ENCODE measurements at regions not wholly inside any gene's neighbourhood (a gene's known extent, or its start where the extent isn't known, plus 50 kb on each side); places are given as distances from the start of the nearest gene placed in this dataset.
A peak's percentile ranks its signal among the peaks of the same experiment; 100 is the strongest.

DNA sequence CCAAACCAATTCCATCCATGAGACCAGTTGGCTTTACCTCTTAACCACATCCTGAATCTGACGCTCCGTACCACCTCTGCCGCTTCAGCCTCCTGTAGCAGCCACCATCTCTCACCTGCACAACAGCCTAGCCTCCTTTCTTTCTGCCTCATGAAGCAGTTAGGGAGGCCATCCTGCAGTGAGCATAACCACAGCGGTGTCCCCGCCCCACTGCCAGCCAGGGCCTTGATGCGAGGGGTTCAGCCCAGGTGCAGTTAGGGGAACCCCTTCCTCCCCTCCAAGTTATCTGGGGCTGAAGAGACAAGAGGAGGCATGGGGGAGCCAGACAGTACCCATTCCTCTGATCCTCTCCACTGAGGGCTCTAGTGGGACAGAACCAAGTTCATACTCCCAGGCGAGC, 167.0 kb downstream of the C5orf15 start:
- Mint-ChIP-seq H3K4me1 (peaks cover 0 to 9% of the 10 kb centered on the region in 2 donors), H3K27me3 (peaks cover 4 to 9% of the 10 kb centered on the region in 2 donors), H3K36me3 (peaks cover 2 to 4% of the 10 kb centered on the region in 2 donors), H3K4me3 (no peak overlapping the region), H3K9me3 (peaks cover 0 to 4% of the 10 kb centered on the region in 2 donors), H3K27ac (no peak overlapping the region)
- ATAC-seq (replicated peaks) (no peak), DNase-seq (no peak)

DNA sequence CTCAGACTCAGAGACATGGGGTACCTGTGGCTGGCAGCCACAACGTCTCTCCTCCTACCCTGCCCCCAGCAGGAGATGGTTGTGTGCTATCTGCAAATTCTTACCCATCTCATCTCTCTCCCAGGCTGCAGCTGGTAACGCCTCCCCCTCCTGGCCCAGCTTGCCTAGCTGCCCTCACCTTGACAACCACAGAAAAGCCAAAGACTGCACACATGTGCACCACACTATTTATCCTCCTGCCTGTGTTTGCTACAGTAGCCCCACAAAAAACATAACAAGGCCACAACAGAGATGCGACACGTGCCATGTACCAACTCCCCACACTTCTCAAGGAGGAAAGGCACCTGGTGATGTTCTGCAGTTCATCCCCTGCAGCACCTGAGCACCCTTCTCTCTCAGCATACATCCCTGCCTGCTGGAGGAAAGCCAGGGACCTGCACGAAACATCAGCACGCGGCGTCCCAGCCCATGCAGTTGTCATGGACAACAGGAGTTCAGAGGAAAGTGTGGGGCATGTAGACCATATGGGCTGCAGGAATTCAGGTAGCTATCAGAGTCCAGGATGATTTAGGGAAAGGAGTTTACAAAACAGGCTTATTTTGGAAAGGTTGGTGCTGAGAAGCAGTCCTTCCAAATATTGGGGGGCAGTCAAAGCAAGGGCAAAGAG, 168.7 kb downstream of the C5orf15 start:
- no peak for DNase-seq
- ATAC-seq (replicated peaks) = no peak
- H3K4me3 Mint-ChIP-seq = no peak overlapping the region
- peaks cover 0 to 4% of the 10 kb centered on the region in 2 donors for H3K36me3 Mint-ChIP-seq
- peak overlapping the region; percentile 4 for H3K27ac Mint-ChIP-seq
- peaks cover 0 to 4% of the 10 kb centered on the region in 2 donors for H3K9me3 Mint-ChIP-seq
- peaks cover 0 to 9% of the 10 kb centered on the region in 2 donors for H3K4me1 Mint-ChIP-seq
- peaks cover 4 to 9% of the 10 kb centered on the region in 2 donors for H3K27me3 Mint-ChIP-seq

DNA sequence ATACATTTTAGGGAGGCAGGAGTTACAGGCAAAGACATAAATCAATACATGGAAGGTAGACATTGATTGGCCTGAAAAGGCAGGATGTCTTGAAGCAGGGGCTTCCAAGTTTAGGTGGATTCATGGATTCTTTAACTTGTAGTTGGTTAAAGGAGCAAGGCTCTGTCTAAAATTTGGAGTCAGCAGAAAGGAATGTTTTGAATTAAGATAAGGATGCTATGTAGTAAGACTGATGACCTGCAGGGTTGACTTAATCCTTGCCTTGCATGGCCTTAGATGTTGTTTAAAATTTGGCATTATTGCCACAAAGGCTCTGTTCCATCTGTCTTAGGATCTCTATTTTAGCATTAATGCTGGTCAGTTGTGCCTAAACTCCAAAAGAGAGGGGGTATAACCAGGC, 171.3 kb downstream of the C5orf15 start:
- DNase-seq (no peak), ATAC-seq (replicated peaks) (no peak)
- Mint-ChIP-seq H3K9me3 (no peaks in the 10 kb centered on the region), H3K27ac (no peak overlapping the region), H3K4me3 (no peak overlapping the region), H3K36me3 (peaks cover 0 to 4% of the 10 kb centered on the region in 2 donors), H3K27me3 (peaks cover 4 to 9% of the 10 kb centered on the region in 2 donors), H3K4me1 (peaks cover 0 to 9% of the 10 kb centered on the region in 2 donors)

DNA sequence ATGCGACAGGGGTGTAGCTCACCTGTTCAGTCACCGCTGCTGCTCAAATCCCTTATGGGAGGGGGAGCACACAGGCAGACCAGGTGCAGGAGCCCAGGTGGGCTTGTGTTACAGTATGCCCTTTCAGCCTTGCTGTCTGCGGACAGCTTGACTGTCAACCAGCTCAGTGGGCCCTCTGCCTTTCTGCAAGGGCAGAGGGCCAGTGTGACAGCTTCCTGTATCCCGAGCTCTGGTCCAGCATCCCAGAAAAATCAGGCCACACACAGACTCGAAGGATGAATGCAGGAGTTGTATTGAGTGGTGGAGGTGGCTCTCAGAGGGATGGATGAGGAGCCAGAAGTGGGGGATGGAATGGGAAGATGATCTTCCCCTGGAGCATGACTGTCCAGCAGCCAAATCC, 172.2 kb downstream of the C5orf15 start:
- Mint-ChIP-seq H3K4me3 (no peak overlapping the region), H3K9me3 (no peaks in the 10 kb centered on the region)

DNA sequence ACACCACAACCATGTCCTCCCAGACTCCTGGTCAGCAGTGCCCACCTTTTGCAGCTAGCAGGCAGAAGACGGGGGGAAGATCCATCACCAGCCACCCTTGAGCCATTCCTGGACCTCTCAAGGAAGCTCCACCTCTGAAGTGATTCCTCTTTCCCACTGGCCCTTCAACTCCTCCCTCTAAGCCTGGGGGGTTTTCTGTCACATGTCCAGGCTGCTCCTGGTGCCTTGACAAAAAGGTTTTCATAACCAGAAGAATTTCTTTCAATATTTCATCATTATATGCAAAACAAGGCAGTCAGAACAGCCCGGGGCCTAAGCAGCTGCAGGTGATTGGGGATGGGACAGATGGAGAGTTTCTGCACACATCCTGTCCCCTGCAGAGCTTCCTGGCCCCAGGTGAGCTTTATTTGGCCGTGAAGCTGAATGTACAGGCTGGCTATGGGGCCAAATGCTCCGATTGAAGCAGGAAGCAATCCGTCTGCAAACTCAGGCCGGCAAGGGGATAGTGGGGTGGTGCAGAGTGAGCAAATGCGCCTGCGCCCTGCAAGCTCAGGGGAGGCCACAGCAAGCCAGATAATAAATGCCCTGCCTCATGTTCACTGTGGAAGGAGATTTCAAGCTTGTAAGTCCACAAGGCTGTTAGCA, 173.5 kb downstream of the C5orf15 start:
- H3K4me1 Mint-ChIP-seq = peaks cover 0 to 6% of the 10 kb centered on the region in 2 donors
- H3K36me3 Mint-ChIP-seq = no peaks in the 10 kb centered on the region
- no peak for DNase-seq
- no peak overlapping the region for H3K27ac Mint-ChIP-seq
- no peak overlapping the region for H3K4me3 Mint-ChIP-seq
- ATAC-seq (replicated peaks) = no peak
- no peaks in the 10 kb centered on the region for H3K27me3 Mint-ChIP-seq
- H3K9me3 Mint-ChIP-seq = no peaks in the 10 kb centered on the region

More for the DNA sequence above, 172.2 kb downstream of the C5orf15 start:
- Mint-ChIP-seq H3K27ac (no peak overlapping the region), H3K4me1 (peaks cover 0 to 6% of the 10 kb centered on the region in 2 donors), H3K36me3 (peaks cover 0 to 2% of the 10 kb centered on the region in 2 donors), H3K27me3 (peaks cover 0 to 3% of the 10 kb centered on the region in 2 donors)
- DNase-seq (no peak), ATAC-seq (replicated peaks) (no peak)

DNA sequence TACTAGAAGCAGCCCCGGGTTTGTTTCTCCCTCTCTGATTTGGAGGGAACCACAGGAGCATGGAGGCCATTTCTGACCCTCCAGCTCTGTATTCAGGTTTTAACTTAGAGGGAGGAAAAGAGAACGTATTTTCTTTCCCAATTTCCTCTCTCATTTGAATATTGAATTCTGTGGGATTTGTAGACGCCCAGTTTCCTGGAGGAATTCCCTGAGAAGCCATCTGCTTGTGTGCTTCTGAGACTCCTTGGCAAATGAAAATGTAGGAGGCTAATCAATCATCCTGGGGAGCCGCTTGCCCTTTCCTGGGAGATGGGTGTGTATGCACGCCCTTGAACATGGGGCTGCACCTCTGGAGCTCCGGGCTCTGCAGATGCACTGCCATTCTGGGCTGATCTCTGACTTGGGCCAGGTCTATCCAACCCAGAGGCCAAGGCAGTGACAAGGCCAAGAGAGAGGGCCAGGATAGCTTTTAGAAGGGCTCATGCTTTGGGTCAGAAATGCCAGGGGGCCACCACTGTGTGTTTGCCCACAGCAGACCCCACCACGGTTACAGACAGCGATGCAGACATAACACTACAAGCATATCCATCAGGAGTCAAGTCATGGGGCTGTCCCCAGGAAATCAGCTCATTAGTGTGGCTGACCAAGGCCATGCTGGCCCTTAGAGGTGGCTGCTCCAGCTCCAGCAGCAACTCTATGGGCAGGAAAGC, 174.5 kb downstream of the C5orf15 start:
- H3K27ac Mint-ChIP-seq = no peak overlapping the region
- H3K4me3 Mint-ChIP-seq = no peak overlapping the region
- no peaks in the 10 kb centered on the region for H3K9me3 Mint-ChIP-seq
- H3K4me1 Mint-ChIP-seq = peaks cover 0 to 3% of the 10 kb centered on the region in 2 donors
- no peaks in the 10 kb centered on the region for H3K36me3 Mint-ChIP-seq
- no peaks in the 10 kb centered on the region for H3K27me3 Mint-ChIP-seq
- ATAC-seq (replicated peaks) (no peak), DNase-seq (no peak)

DNA sequence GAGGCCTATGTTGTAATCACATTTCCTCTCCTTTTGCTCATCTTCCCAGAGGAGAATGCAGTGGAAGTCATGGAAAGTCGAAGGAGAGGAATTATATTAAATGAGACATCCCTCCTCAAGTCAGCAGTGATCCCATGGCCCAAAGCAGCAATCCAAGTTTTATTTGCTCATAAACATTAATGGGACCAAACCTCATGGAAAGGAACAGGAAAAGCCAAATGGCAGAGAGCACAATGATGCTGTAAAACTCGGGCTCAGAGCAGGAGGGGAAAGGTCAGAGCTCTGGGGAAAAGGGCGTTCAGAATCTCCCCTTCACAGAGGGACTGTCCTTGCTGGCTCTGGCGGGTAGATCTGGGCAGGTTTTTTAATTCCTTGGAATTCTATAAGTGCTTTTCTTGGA, 175.8 kb downstream of the C5orf15 start:
- Mint-ChIP-seq H3K4me1 (peaks cover 0 to under 1% of the 10 kb centered on the region in 2 donors), H3K27me3 (no peaks in the 10 kb centered on the region), H3K4me3 (no peak overlapping the region), H3K9me3 (no peaks in the 10 kb centered on the region), H3K36me3 (no peaks in the 10 kb centered on the region), H3K27ac (no peak overlapping the region)
- no peak for ATAC-seq (replicated peaks)
- no peak for DNase-seq

DNA sequence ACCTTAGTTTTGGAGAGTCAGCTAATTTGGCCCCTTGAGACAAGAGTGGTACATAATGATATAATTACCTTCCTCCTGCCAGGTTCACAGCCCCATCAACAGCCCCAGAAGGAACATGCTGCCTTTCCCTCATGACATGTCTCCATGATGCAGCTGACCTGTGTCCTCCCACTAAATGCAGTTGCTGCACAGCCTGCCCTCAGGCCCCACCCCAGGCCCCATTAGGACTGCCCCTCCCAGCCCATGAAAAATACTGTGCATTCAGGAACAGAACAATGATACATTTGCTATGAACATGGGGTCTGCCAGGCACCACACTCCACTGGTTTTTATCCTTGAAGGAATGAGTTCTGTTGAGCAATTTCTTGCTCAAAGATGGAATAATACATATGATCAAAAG, 176.4 kb downstream of the C5orf15 start:
- Mint-ChIP-seq H3K4me1 (no peaks in the 10 kb centered on the region), H3K9me3 (no peaks in the 10 kb centered on the region), H3K27me3 (no peaks in the 10 kb centered on the region), H3K27ac (peak overlapping the region; percentile 38), H3K36me3 (no peaks in the 10 kb centered on the region), H3K4me3 (no peak overlapping the region)
- DNase-seq (no peak), ATAC-seq (replicated peaks) (no peak)

DNA sequence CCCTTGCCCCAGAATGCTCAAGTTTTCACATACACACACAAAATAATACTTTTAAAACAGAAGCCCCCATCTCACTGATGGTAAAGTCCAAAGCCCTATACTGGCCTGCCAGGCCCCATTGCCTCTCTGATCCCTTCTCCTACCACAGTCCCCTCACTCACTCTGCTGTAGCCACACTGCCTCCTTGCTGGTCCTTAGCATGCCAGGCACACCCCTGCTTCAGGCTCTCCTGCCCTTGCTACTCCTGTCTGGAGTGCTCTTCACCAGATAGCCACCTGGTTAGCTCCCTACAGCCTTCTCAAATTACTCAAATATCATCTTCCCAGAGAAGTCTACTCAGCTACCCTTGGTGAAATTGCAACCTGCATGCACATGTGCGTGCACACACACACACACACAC, 177.5 kb downstream of the C5orf15 start:
- no peak overlapping the region for H3K27ac Mint-ChIP-seq
- no peaks in the 10 kb centered on the region for H3K36me3 Mint-ChIP-seq
- ATAC-seq (replicated peaks) (no peak), DNase-seq (no peak)
- no peaks in the 10 kb centered on the region for H3K9me3 Mint-ChIP-seq
- H3K4me3 Mint-ChIP-seq = no peak overlapping the region
- no peaks in the 10 kb centered on the region for H3K27me3 Mint-ChIP-seq
- H3K4me1 Mint-ChIP-seq = no peaks in the 10 kb centered on the region

DNA sequence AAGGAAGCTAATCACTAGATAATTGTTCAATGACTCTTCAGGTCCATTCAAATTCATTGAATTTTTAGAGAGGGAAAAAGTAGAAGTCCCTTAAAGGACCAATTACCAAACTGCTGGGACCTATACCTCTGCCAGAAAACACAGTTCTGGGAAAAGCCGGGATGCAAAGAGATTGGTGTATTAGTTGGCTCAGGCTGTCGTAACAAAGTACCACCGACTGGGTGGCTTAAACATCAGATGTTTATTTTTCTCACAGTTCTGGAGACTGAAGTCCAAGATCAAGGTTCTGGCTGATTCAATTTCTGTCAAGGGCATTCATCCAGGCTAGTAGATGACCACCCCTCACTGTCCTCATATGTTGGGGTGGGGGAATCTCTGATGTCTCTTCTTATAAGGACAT, 177.1 kb upstream of the FSTL4 start:
- ATAC-seq (replicated peaks) (no peak), DNase-seq (no peak)
- H3K9me3 Mint-ChIP-seq = peaks cover 4 to 5% of the 10 kb centered on the region in 2 donors
- peaks cover 0 to 5% of the 10 kb centered on the region in 2 donors for H3K36me3 Mint-ChIP-seq
- no peaks in the 10 kb centered on the region for H3K4me1 Mint-ChIP-seq
- H3K27me3 Mint-ChIP-seq = no peaks in the 10 kb centered on the region
- no peak overlapping the region for H3K4me3 Mint-ChIP-seq
- H3K27ac Mint-ChIP-seq = no peak overlapping the region

DNA sequence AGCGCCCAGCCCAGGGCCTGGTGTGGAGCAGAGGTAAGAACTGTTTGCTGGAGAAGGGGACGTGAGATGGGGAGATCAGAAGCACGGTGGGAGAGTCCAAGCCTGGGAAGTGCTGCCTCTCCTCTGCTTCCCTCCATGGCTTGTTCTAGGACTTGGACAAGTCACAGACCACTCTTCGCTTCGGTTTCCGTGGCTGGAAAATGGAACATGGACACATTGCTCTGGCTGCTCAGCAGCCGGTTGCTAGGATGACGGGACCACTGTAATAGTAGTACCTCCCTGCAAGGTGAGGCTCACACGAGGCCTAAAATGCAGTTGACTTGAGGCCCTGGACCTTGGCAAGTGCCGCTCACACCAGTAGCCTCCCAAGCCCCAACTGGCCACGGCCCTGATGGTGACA, 175.8 kb upstream of the FSTL4 start:
- no peaks in the 10 kb centered on the region for H3K27me3 Mint-ChIP-seq
- H3K36me3 Mint-ChIP-seq = peaks cover 0 to 5% of the 10 kb centered on the region in 2 donors

DNA sequence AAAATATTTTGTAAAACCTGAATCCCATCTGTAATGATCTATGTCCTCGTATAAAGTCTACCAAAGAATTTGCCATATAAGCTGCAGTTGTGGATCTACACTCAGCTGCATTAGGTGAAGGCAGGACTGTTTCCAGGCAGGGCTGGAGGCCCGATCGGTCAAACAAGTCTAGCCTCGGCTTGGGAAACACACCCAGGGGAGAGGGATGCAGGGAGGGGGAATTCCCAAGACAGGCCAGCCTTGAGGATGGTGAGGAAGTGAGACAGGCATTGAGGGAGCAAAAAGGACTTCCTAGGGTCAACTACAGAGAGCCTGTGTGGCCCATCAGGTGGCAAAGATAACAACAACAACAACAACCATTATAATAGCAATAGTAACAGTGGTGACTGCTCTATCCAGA, 174.1 kb upstream of the FSTL4 start:
- H3K27me3 Mint-ChIP-seq = no peaks in the 10 kb centered on the region
- no peak overlapping the region for H3K27ac Mint-ChIP-seq
- no peak for ATAC-seq (replicated peaks)
- no peak overlapping the region for H3K4me3 Mint-ChIP-seq
- peaks cover 4 to 5% of the 10 kb centered on the region in 2 donors for H3K9me3 Mint-ChIP-seq
- no peak for DNase-seq
- H3K4me1 Mint-ChIP-seq = no peaks in the 10 kb centered on the region
- H3K36me3 Mint-ChIP-seq = peaks cover 0 to 5% of the 10 kb centered on the region in 2 donors

More for the DNA sequence above, 175.8 kb upstream of the FSTL4 start:
- H3K4me1 Mint-ChIP-seq = no peaks in the 10 kb centered on the region
- DNase-seq (no peak), ATAC-seq (replicated peaks) (no peak)
- H3K9me3 Mint-ChIP-seq = peaks cover 4 to 5% of the 10 kb centered on the region in 2 donors
- no peak overlapping the region for H3K4me3 Mint-ChIP-seq
- no peak overlapping the region for H3K27ac Mint-ChIP-seq

DNA sequence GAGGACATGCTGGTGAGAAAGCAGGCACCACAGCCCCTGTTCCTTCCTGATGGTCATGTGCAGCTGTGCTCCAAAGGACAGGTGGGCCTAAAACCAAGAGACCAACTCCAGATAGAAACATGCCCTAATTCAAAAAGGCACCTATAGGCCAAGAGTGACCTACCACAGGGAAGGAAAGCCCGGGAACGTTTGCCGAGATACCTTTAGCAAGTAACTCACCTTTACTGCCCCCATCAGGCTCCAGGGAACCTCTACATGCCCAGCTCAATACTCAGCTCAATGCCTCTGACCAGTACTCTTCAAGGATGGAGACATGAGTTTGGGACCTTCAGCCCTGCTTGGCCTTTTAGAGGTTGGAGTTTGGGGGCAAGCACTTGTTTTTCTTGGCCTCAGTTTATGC, 172.8 kb upstream of the FSTL4 start:
- H3K4me1 Mint-ChIP-seq = no peaks in the 10 kb centered on the region
- no peak overlapping the region for H3K27ac Mint-ChIP-seq
- H3K9me3 Mint-ChIP-seq = peaks cover 4 to 5% of the 10 kb centered on the region in 2 donors
- DNase-seq = no peak
- no peak overlapping the region for H3K4me3 Mint-ChIP-seq
- H3K36me3 Mint-ChIP-seq = peaks cover 0 to 5% of the 10 kb centered on the region in 2 donors
- no peaks in the 10 kb centered on the region for H3K27me3 Mint-ChIP-seq
- no peak for ATAC-seq (replicated peaks)

DNA sequence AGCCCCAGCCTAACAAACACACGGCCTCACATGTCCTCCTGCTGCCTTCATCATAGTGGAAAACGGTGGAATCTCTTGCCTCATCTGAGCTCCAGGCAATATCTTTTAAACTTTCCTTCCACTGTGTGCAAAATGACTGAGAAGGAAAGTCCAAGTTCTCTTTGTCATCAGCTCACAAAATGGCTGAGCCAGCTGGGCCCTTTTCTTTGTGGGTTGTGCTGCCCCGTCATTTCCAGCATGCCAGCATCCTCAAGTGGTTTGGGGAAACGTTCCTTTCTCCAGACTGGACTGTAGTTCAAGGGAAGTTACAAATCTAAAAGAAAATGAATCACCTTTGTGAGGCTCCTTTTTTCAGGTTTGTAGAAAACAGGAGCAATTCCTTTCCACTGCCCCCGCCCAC, 171.1 kb upstream of the FSTL4 start:
- Mint-ChIP-seq H3K27me3 (no peaks in the 10 kb centered on the region), H3K4me1 (no peaks in the 10 kb centered on the region), H3K36me3 (peaks cover 0 to 5% of the 10 kb centered on the region in 2 donors), H3K9me3 (peaks cover 4 to 5% of the 10 kb centered on the region in 2 donors), H3K27ac (no peak overlapping the region), H3K4me3 (no peak overlapping the region)
- DNase-seq = no peak
- ATAC-seq (replicated peaks) = no peak

DNA sequence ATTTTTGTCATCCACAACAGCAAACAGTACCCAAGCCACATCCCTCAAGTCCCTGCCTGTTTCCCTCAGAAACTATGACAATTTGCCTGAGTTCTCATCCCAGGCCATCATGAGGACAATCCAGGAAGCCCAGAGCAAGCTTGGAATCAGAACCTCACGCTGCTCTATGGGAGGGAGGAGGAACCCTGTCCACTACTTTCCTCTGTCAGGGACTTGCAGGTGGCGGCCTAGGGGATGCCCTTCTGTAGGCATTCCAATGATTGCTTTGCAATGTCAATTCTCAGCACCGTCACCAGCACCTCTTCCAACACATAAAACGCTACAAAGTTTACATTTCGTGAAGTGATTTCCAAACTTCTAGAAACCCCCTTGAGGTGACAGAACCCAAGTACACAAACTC, 170.4 kb upstream of the FSTL4 start:
- no peak overlapping the region for H3K27ac Mint-ChIP-seq
- ATAC-seq (replicated peaks) (no peak), DNase-seq (no peak)
- H3K27me3 Mint-ChIP-seq = no peaks in the 10 kb centered on the region
- H3K4me1 Mint-ChIP-seq = no peaks in the 10 kb centered on the region
- H3K36me3 Mint-ChIP-seq = peaks cover 0 to 5% of the 10 kb centered on the region in 2 donors
- H3K9me3 Mint-ChIP-seq = peaks cover 4 to 5% of the 10 kb centered on the region in 2 donors
- no peak overlapping the region for H3K4me3 Mint-ChIP-seq
